ENCODE measurements at regions not wholly inside any gene's neighbourhood (a gene's known extent, or its start where the extent isn't known, plus 50 kb on each side); places are given as distances from the start of the nearest gene placed in this dataset.

- TF ChIP-seq CTCF (conservative IDR thresholded peaks at IDR 0.05 in 1 of 2, IDR thresholded peaks at IDR 0.05 in 1 of 2; ENCODE audit: extremely low read depth in 1 of 2, insufficient read depth in 1 of 2, low read depth in 1 of 2, low read length in 2 of 2) = peak in 1 of 2 donors; percentile 42
- no peak for TF ChIP-seq EZH2 (IDR thresholded peaks at IDR 0.05; ENCODE audit: borderline replicate concordance, low read length)
Measured at GRCh38 chr20:40880063-40880728, 148.4 kb upstream of the TOP1 start.

All from mammary epithelial cell (primary cell).